ENCODE measurements at regions not wholly inside any gene's neighbourhood (a gene's known extent, or its start where the extent isn't known, plus 50 kb on each side); places are given as distances from the start of the nearest gene placed in this dataset.

DNA sequence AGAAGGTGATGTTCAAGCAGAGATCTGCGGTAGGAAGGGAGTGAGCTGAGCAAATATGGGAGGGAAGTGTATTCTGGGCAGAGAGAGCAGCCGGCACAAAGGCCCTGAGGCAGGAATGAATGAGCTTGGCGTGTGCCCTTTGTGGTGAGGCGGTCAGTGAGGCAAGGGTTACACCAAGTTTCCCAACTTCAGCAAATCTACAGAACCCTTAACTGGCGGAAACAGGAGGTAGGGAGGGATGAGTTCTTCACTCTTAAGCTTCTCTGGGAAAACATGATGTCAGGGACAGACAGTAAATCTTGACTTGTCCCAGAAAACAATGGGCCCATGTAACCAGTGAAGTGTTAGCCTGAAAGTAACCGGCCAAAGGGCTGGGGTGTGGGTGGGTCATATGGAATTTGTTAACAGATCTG lies 97.1 kb upstream of the PTPN1 start:
- Histone ChIP-seq H3K9ac (replicated peaks; ENCODE audit: extremely low read depth, insufficient read depth, low read length) (no peak overlapping the region), H3K27me3 (ENCODE audit: control insufficient read depth in 2 of 2, insufficient read depth in 2 of 2, low read length in 2 of 2) (peaks cover 0 to 4% of the 10 kb centered on the region in 2 experiments), H2AFZ (ENCODE audit: low read depth, low read length) (no peak overlapping the region), H3K9me1 (replicated peaks; ENCODE audit: control insufficient read depth, extremely low read depth, insufficient read depth, low read length) (no peaks in the 10 kb centered on the region), H3K9me3 (replicated peaks; ENCODE audit: control insufficient read depth, insufficient read depth, low read length) (no peaks in the 10 kb centered on the region), H3K4me1 (ENCODE audit: control insufficient read depth, extremely low read depth, insufficient read depth, low read length) (peaks cover 6% of the 10 kb centered on the region), H4K20me1 (replicated peaks; ENCODE audit: control insufficient read depth, extremely low read depth, insufficient read depth, low read length) (no peaks in the 10 kb centered on the region), H3K4me2 (ENCODE audit: insufficient read depth, low read length) (no peak overlapping the region), H3K4me3 (replicated peaks in 1 of 3; ENCODE audit: insufficient read depth in 1 of 3, low read depth in 1 of 3, low read length in 3 of 3) (no peak overlapping the region), H3K36me3 (ENCODE audit: control insufficient read depth in 2 of 2, extremely low read depth in 1 of 2, insufficient read depth in 2 of 2, low read length in 2 of 2) (no peaks in the 10 kb centered on the region), H3K27ac (ENCODE audit: insufficient read depth, low read depth, low read length) (no peak overlapping the region), H3K79me2 (ENCODE audit: control insufficient read depth, insufficient read depth, low read length) (no peaks in the 10 kb centered on the region)
- intact Hi-C loops (cut with micrococcal nuclease): no loop called here
- no peak for FAIRE-seq
- POLR2A ChIA-PET: no interaction called here
- no peak for DNase-seq (ENCODE audit: low read depth, low spot score)
- TF ChIP-seq POLR2A (IDR thresholded peaks at IDR 0.05; ENCODE audit: low read depth, low read length) (no peak), JUN (IDR thresholded peaks at IDR 0.05; ENCODE audit: borderline replicate concordance, insufficient read depth, insufficient read length, low read depth) (no peak), GATA2 (IDR thresholded peaks at IDR 0.05; ENCODE audit: insufficient read depth, insufficient read length, low read depth, low read length) (no peak), MYC (IDR thresholded peaks at IDR 0.05; ENCODE audit: low read depth, low read length) (no peak), POLR2AphosphoS5 (IDR thresholded peaks at IDR 0.05; ENCODE audit: insufficient read depth, low read depth, low read length) (no peak), EZH2 (IDR thresholded peaks at IDR 0.05; ENCODE audit: borderline replicate concordance, low read depth, low read length, severe bottlenecking) (no peak), FOS (IDR thresholded peaks at IDR 0.05; ENCODE audit: borderline replicate concordance, insufficient read depth, low read length) (no peak)
- TF ChIP-seq, protein P1, sequence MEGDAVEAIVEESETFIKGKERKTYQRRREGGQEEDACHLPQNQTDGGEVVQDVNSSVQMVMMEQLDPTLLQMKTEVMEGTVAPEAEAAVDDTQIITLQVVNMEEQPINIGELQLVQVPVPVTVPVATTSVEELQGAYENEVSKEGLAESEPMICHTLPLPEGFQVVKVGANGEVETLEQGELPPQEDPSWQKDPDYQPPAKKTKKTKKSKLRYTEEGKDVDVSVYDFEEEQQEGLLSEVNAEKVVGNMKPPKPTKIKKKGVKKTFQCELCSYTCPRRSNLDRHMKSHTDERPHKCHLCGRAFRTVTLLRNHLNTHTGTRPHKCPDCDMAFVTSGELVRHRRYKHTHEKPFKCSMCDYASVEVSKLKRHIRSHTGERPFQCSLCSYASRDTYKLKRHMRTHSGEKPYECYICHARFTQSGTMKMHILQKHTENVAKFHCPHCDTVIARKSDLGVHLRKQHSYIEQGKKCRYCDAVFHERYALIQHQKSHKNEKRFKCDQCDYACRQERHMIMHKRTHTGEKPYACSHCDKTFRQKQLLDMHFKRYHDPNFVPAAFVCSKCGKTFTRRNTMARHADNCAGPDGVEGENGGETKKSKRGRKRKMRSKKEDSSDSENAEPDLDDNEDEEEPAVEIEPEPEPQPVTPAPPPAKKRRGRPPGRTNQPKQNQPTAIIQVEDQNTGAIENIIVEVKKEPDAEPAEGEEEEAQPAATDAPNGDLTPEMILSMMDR (IDR thresholded peaks at IDR 0.05; ENCODE audit: extremely low read depth in 1 of 2, insufficient read depth in 1 of 2, low read depth in 1 of 2, low read length in 2 of 2): no peak
- TF ChIP-seq, protein P2, sequence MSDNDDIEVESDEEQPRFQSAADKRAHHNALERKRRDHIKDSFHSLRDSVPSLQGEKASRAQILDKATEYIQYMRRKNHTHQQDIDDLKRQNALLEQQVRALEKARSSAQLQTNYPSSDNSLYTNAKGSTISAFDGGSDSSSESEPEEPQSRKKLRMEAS (IDR thresholded peaks at IDR 0.05; ENCODE audit: insufficient read depth, insufficient read length): no peak
- CTCF ChIA-PET: interaction anchor here (0.5 kb wide), 1 partner anchor 78 kb away, joined by 4 read pairs; no protein-coding TSS in a partner anchor
- no TSS peak for BruUV-seq (replicated peaks)
- dilution Hi-C loops (cut with MboI; ENCODE audit: extremely low pct_ligation_motif_present, low sequenced_read_pairs): no loop called here

Data from endothelial cell of umbilical vein (primary cell).